GM23338 (cell line): ENCODE measurements at regions not wholly inside any gene's neighbourhood (a gene's known extent, or its start where the extent isn't known, plus 50 kb on each side); places are given as distances from the start of the nearest gene placed in this dataset.

Source experiments
- EZH2 ChIP-seq: fragments of 200-600 bp; sonication (generic); IDR thresholded peaks from one replicate; pipeline ENCODE4 v1.8.0; 2017; ENCODE audit warnings: antibody characterized with exemption, mild to moderate bottlenecking, low read depth; ENCODE audit not compliant: unreplicated experiment
- EZH2phosphoT487 ChIP-seq: fragments of 200-600 bp; sonication (generic); IDR thresholded peaks from one replicate; pipeline ENCODE4 v1.8.1; 2018; ENCODE audit warnings: antibody characterized with exemption; ENCODE audit not compliant: unreplicated experiment
- JUNB ChIP-seq: IDR thresholded peaks from one replicate; pipeline ENCODE4 v1.6.1; 2016; ENCODE audit warnings: antibody characterized with exemption; ENCODE audit not compliant: unreplicated experiment
- POLR2AphosphoS5 ChIP-seq: IDR thresholded peaks from 2 replicates; pipeline ENCODE4 v1.6.1; 2016; ENCODE audit warnings: antibody characterized with exemption, low read depth
- STAT1 ChIP-seq: IDR thresholded peaks from one replicate; pipeline ENCODE4 v1.6.1; 2016; ENCODE audit warnings: antibody characterized with exemption; ENCODE audit not compliant: unreplicated experiment
- TF ChIP-seq, protein P1 (sequence below), 2 experiments: fragments of 200-600 bp in 1 of 2; sonication (generic) in 1 of 2; conservative IDR thresholded peaks; 2 replicates each; pipeline versions ENCODE4 v1.5.1 to v1.6.1; 2016 to 2017; ENCODE audit warnings: antibody characterized with exemption in 2 of 2, low read depth in 2 of 2, mild to moderate bottlenecking in 2 of 2, moderate library complexity in 1 of 2
- TF ChIP-seq, protein P2 (sequence below): IDR thresholded peaks from 2 replicates; pipeline ENCODE4 v1.6.1; 2016; ENCODE audit warnings: antibody characterized with exemption

GRCh38 chr4:91769912-91770311 lies 533.9 kb upstream of the GRID2 start:
- TF ChIP-seq, protein P1, sequence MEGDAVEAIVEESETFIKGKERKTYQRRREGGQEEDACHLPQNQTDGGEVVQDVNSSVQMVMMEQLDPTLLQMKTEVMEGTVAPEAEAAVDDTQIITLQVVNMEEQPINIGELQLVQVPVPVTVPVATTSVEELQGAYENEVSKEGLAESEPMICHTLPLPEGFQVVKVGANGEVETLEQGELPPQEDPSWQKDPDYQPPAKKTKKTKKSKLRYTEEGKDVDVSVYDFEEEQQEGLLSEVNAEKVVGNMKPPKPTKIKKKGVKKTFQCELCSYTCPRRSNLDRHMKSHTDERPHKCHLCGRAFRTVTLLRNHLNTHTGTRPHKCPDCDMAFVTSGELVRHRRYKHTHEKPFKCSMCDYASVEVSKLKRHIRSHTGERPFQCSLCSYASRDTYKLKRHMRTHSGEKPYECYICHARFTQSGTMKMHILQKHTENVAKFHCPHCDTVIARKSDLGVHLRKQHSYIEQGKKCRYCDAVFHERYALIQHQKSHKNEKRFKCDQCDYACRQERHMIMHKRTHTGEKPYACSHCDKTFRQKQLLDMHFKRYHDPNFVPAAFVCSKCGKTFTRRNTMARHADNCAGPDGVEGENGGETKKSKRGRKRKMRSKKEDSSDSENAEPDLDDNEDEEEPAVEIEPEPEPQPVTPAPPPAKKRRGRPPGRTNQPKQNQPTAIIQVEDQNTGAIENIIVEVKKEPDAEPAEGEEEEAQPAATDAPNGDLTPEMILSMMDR (conservative IDR thresholded peaks at IDR 0.05; ENCODE audit: low read depth in 2 of 2) = no peak
- TF ChIP-seq EZH2phosphoT487 (no peak), EZH2 (no peak), POLR2AphosphoS5 (no peak), STAT1 (no peak), JUNB (no peak)
- TF ChIP-seq, protein P2, sequence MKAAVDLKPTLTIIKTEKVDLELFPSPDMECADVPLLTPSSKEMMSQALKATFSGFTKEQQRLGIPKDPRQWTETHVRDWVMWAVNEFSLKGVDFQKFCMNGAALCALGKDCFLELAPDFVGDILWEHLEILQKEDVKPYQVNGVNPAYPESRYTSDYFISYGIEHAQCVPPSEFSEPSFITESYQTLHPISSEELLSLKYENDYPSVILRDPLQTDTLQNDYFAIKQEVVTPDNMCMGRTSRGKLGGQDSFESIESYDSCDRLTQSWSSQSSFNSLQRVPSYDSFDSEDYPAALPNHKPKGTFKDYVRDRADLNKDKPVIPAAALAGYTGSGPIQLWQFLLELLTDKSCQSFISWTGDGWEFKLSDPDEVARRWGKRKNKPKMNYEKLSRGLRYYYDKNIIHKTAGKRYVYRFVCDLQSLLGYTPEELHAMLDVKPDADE = no peak
